WTC11 (cell line): ENCODE measurements at regions not wholly inside any gene's neighbourhood (a gene's known extent, or its start where the extent isn't known, plus 50 kb on each side); places are given as distances from the start of the nearest gene placed in this dataset.

Source experiments
- ATAC-seq: fragments of 200-7000 bp; cut with Tn5 transposase; 2 replicates; pipeline ENCODE4 v1.10.0; 2021; ENCODE audit warnings: mild to moderate bottlenecking, moderate library complexity
- CTCF ChIA-PET: fragments of 300-600 bp; sonication (Branson Sonifier 250); formaldehyde crosslinking; loops from one replicate; lab custom pipeline; 2021; ENCODE audit warnings: antibody characterized with exemption; lab: Charles Lee
- POLR2A ChIA-PET: fragments of 350-600 bp; sonication (Branson Sonifier 250); formaldehyde crosslinking; loops from one replicate; lab custom pipeline; 2021; ENCODE audit warnings: antibody characterized with exemption; lab: Charles Lee
- DNase-seq: peaks from one replicate; pipeline ENCODE4 v3.0.0; 2021; ENCODE audit warnings: low spot score
- H3K27ac Mint-ChIP-seq: 2 replicates; pipeline ENCODE4 v1.8.0; 2021; ENCODE audit warnings: mixed read lengths
- H3K27me3 Mint-ChIP-seq: 2 replicates; pipeline ENCODE4 v1.8.0; 2021; ENCODE audit warnings: low read depth, mild to moderate bottlenecking, moderate library complexity, mixed read lengths
- H3K36me3 Mint-ChIP-seq: 2 replicates; pipeline ENCODE4 v1.8.0; 2021; ENCODE audit warnings: mixed read lengths
- H3K4me1 Mint-ChIP-seq: 2 replicates; pipeline ENCODE4 v1.8.0; 2022; ENCODE audit warnings: mixed read lengths
- H3K4me3 Mint-ChIP-seq: 2 replicates; pipeline ENCODE4 v1.8.0; 2021; ENCODE audit warnings: mild to moderate bottlenecking, moderate library complexity, mixed read lengths
- H3K9me3 Mint-ChIP-seq: 2 replicates; pipeline ENCODE4 v1.8.0; 2021; ENCODE audit warnings: mixed read lengths
- CBFB ChIP-seq: sonication (generic); formaldehyde crosslinking; IDR thresholded peaks from 2 replicates; pipeline ENCODE4 v1.8.1; 2022; ENCODE audit warnings: mild to moderate bottlenecking, low read depth, missing genetic modification reagents
- CREM ChIP-seq: sonication (generic); formaldehyde crosslinking; IDR thresholded peaks from 2 replicates; pipeline ENCODE4 v1.8.1; 2022; ENCODE audit warnings: mild to moderate bottlenecking, missing genetic modification reagents, moderate library complexity
- FOXJ3 ChIP-seq: sonication (generic); formaldehyde crosslinking; IDR thresholded peaks from 2 replicates; pipeline ENCODE4 v1.9.0; 2021; ENCODE audit warnings: missing genetic modification reagents, mild to moderate bottlenecking, borderline replicate concordance
- HMGA2 ChIP-seq: fragments of 250-450 bp; sonication (Bioruptor Pico); IDR thresholded peaks from 2 replicates; pipeline ENCODE4 v1.4.0; 2021; ENCODE audit warnings: mild to moderate bottlenecking, moderate library complexity
- JUN ChIP-seq: sonication (generic); formaldehyde crosslinking; IDR thresholded peaks from 2 replicates; pipeline ENCODE4 v1.8.0; 2023; ENCODE audit warnings: mild to moderate bottlenecking, missing genetic modification reagents
- NR1H2 ChIP-seq: sonication (generic); formaldehyde crosslinking; IDR thresholded peaks from 2 replicates; pipeline ENCODE4 v1.9.0; 2021; ENCODE audit warnings: mild to moderate bottlenecking, moderate library complexity, missing genetic modification reagents
- RELA ChIP-seq: sonication (generic); formaldehyde crosslinking; IDR thresholded peaks from 2 replicates; pipeline ENCODE4 v1.8.1; 2022; ENCODE audit warnings: missing genetic modification reagents, mild to moderate bottlenecking, borderline replicate concordance
- ZBTB21 ChIP-seq: sonication (generic); formaldehyde crosslinking; IDR thresholded peaks from 2 replicates; pipeline ENCODE4 v1.8.1; 2023; ENCODE audit warnings: mild to moderate bottlenecking, missing genetic modification reagents, borderline replicate concordance
- ZNF121 ChIP-seq: sonication (generic); formaldehyde crosslinking; IDR thresholded peaks from 2 replicates; pipeline ENCODE4 v1.8.0; 2023; ENCODE audit warnings: missing genetic modification reagents
- ZNF416 ChIP-seq: fragments of 250-450 bp; sonication (Bioruptor Pico); IDR thresholded peaks from 2 replicates; pipeline ENCODE4 v1.9.0; 2021; ENCODE audit warnings: mild to moderate bottlenecking, inconsistent platforms
- TF ChIP-seq, protein P1 (sequence below): sonication (generic); formaldehyde crosslinking; IDR thresholded peaks from 2 replicates; pipeline ENCODE4 v1.8.0; 2023; ENCODE audit warnings: missing genetic modification reagents, mild to moderate bottlenecking, borderline replicate concordance
- TF ChIP-seq, protein P2 (sequence below): sonication (generic); formaldehyde crosslinking; conservative IDR thresholded peaks from 2 replicates; pipeline ENCODE4 v1.8.1; 2022; ENCODE audit warnings: mild to moderate bottlenecking, missing genetic modification reagents
- TF ChIP-seq, protein P3 (sequence below): sonication (generic); formaldehyde crosslinking; IDR thresholded peaks from 2 replicates; pipeline ENCODE4 v1.8.0; 2023; ENCODE audit warnings: mild to moderate bottlenecking, missing genetic modification reagents
- TF ChIP-seq, protein P4 (sequence below): sonication (generic); formaldehyde crosslinking; IDR thresholded peaks from 2 replicates; pipeline ENCODE4 v1.8.1; 2023; ENCODE audit warnings: mild to moderate bottlenecking, missing genetic modification reagents
- TF ChIP-seq, protein P5 (sequence below): sonication (generic); formaldehyde crosslinking; IDR thresholded peaks from 2 replicates; pipeline ENCODE4 v1.8.0; 2022; ENCODE audit warnings: missing genetic modification reagents
- TF ChIP-seq, protein P6 (sequence below): sonication (generic); formaldehyde crosslinking; IDR thresholded peaks from 2 replicates; pipeline ENCODE4 v1.8.1; 2023; ENCODE audit warnings: mild to moderate bottlenecking, missing genetic modification reagents, moderate library complexity
- TF ChIP-seq, protein P7 (sequence below): sonication (generic); formaldehyde crosslinking; conservative IDR thresholded peaks from 2 replicates; pipeline ENCODE4 v1.8.1; 2023; ENCODE audit warnings: mild to moderate bottlenecking, low read depth, missing genetic modification reagents, moderate library complexity

DNA sequence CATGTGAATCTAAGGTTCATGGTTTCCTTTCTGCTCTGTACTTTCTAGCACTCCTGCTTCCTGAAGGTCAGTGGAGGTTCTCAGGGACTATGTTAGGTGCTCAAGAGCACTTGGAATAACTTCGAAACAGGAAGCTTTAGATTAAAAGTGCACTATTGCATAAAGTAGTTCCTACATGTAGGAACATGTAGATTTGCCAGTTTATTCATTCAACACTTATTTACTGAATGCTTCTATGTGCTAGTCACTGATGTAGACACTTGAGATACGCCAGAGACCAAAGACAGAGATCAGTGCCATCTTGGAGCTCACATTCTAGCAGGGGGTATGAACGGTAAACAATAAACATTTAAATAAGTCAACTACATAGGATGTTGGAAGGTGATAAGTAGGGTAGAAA lies 87.7 kb downstream of the DHRS2 start:
- no peak for DNase-seq
- H3K36me3 Mint-ChIP-seq: no peaks in the 10 kb centered on the region
- H3K4me1 Mint-ChIP-seq: no peaks in the 10 kb centered on the region
- H3K27ac Mint-ChIP-seq: no peak overlapping the region
- peaks cover 4% of the 10 kb centered on the region; the same call in 1 of the 2 replicates for H3K9me3 Mint-ChIP-seq
- CTCF ChIA-PET: interaction anchor here (1.7 kb wide), 1 partner anchor 187 kb away, joined by 6 read pairs; no protein-coding TSS in a partner anchor
- TF ChIP-seq, protein P1, sequence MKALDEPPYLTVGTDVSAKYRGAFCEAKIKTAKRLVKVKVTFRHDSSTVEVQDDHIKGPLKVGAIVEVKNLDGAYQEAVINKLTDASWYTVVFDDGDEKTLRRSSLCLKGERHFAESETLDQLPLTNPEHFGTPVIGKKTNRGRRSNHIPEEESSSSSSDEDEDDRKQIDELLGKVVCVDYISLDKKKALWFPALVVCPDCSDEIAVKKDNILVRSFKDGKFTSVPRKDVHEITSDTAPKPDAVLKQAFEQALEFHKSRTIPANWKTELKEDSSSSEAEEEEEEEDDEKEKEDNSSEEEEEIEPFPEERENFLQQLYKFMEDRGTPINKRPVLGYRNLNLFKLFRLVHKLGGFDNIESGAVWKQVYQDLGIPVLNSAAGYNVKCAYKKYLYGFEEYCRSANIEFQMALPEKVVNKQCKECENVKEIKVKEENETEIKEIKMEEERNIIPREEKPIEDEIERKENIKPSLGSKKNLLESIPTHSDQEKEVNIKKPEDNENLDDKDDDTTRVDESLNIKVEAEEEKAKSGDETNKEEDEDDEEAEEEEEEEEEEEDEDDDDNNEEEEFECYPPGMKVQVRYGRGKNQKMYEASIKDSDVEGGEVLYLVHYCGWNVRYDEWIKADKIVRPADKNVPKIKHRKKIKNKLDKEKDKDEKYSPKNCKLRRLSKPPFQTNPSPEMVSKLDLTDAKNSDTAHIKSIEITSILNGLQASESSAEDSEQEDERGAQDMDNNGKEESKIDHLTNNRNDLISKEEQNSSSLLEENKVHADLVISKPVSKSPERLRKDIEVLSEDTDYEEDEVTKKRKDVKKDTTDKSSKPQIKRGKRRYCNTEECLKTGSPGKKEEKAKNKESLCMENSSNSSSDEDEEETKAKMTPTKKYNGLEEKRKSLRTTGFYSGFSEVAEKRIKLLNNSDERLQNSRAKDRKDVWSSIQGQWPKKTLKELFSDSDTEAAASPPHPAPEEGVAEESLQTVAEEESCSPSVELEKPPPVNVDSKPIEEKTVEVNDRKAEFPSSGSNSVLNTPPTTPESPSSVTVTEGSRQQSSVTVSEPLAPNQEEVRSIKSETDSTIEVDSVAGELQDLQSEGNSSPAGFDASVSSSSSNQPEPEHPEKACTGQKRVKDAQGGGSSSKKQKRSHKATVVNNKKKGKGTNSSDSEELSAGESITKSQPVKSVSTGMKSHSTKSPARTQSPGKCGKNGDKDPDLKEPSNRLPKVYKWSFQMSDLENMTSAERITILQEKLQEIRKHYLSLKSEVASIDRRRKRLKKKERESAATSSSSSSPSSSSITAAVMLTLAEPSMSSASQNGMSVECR: no peak
- TF ChIP-seq, protein P2, sequence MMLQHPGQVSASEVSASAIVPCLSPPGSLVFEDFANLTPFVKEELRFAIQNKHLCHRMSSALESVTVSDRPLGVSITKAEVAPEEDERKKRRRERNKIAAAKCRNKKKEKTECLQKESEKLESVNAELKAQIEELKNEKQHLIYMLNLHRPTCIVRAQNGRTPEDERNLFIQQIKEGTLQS (CRISPR knock-in tag): no peak
- TF ChIP-seq ZNF416: no peak
- TF ChIP-seq HMGA2 (CRISPR knock-in tag): no peak
- TF ChIP-seq ZBTB21: no peak
- TF ChIP-seq, protein P3, sequence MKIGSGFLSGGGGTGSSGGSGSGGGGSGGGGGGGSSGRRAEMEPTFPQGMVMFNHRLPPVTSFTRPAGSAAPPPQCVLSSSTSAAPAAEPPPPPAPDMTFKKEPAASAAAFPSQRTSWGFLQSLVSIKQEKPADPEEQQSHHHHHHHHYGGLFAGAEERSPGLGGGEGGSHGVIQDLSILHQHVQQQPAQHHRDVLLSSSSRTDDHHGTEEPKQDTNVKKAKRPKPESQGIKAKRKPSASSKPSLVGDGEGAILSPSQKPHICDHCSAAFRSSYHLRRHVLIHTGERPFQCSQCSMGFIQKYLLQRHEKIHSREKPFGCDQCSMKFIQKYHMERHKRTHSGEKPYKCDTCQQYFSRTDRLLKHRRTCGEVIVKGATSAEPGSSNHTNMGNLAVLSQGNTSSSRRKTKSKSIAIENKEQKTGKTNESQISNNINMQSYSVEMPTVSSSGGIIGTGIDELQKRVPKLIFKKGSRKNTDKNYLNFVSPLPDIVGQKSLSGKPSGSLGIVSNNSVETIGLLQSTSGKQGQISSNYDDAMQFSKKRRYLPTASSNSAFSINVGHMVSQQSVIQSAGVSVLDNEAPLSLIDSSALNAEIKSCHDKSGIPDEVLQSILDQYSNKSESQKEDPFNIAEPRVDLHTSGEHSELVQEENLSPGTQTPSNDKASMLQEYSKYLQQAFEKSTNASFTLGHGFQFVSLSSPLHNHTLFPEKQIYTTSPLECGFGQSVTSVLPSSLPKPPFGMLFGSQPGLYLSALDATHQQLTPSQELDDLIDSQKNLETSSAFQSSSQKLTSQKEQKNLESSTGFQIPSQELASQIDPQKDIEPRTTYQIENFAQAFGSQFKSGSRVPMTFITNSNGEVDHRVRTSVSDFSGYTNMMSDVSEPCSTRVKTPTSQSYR (CRISPR knock-in tag): no peak
- TF ChIP-seq FOXJ3 (CRISPR knock-in tag): no peak
- TF ChIP-seq ZNF121 (CRISPR knock-in tag): no peak
- TF ChIP-seq, protein P4, sequence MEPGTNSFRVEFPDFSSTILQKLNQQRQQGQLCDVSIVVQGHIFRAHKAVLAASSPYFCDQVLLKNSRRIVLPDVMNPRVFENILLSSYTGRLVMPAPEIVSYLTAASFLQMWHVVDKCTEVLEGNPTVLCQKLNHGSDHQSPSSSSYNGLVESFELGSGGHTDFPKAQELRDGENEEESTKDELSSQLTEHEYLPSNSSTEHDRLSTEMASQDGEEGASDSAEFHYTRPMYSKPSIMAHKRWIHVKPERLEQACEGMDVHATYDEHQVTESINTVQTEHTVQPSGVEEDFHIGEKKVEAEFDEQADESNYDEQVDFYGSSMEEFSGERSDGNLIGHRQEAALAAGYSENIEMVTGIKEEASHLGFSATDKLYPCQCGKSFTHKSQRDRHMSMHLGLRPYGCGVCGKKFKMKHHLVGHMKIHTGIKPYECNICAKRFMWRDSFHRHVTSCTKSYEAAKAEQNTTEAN: no peak
- POLR2A ChIA-PET: no interaction called here
- no peak overlapping the region for H3K4me3 Mint-ChIP-seq
- no peaks in the 10 kb centered on the region for H3K27me3 Mint-ChIP-seq
- ATAC-seq: no peak

DNA sequence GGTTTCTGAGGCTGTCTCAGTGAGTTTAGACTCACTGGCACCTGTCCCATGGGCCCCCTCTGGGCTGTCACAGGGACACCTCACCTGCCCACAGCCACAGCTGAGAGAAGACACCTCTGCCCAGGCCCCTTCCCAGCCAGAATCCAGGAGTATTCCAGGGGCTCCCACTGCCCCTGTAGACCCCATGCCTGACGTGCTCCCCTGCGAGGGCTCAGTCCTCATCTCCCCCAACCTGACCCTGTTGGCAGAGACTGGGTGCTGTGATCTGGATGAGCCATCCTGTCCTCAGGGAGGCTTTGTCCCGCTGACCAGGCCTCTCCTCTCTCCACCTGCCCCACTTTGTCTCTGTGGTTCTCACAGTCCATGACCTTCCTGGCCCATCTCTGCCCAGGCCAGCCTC lies 89.4 kb downstream of the DHRS2 start:
- H3K9me3 Mint-ChIP-seq: peaks cover 4% of the 10 kb centered on the region; the same call in 1 of the 2 replicates
- ChIA-PET CTCF (interaction anchor here (1.7 to 3.3 kb wide), 2 partner anchors 92 to 185 kb away, joined by 6 to 65 read pairs; no protein-coding TSS in a partner anchor), POLR2A (no interaction called here)
- no peaks in the 10 kb centered on the region for H3K27me3 Mint-ChIP-seq
- H3K4me1 Mint-ChIP-seq: no peaks in the 10 kb centered on the region
- no peak overlapping the region for H3K27ac Mint-ChIP-seq
- H3K36me3 Mint-ChIP-seq: no peaks in the 10 kb centered on the region
- no peak for DNase-seq
- no peak for ATAC-seq
- no peak overlapping the region for H3K4me3 Mint-ChIP-seq
- TF ChIP-seq CREM (no peak), JUN (no peak), NR1H2 (CRISPR knock-in tag) (no peak), CBFB (no peak), RELA (CRISPR knock-in tag) (no peak)
- TF ChIP-seq, protein P5, sequence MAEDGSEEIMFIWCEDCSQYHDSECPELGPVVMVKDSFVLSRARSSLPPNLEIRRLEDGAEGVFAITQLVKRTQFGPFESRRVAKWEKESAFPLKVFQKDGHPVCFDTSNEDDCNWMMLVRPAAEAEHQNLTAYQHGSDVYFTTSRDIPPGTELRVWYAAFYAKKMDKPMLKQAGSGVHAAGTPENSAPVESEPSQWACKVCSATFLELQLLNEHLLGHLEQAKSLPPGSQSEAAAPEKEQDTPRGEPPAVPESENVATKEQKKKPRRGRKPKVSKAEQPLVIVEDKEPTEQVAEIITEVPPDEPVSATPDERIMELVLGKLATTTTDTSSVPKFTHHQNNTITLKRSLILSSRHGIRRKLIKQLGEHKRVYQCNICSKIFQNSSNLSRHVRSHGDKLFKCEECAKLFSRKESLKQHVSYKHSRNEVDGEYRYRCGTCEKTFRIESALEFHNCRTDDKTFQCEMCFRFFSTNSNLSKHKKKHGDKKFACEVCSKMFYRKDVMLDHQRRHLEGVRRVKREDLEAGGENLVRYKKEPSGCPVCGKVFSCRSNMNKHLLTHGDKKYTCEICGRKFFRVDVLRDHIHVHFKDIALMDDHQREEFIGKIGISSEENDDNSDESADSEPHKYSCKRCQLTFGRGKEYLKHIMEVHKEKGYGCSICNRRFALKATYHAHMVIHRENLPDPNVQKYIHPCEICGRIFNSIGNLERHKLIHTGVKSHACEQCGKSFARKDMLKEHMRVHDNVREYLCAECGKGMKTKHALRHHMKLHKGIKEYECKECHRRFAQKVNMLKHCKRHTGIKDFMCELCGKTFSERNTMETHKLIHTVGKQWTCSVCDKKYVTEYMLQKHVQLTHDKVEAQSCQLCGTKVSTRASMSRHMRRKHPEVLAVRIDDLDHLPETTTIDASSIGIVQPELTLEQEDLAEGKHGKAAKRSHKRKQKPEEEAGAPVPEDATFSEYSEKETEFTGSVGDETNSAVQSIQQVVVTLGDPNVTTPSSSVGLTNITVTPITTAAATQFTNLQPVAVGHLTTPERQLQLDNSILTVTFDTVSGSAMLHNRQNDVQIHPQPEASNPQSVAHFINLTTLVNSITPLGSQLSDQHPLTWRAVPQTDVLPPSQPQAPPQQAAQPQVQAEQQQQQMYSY (CRISPR knock-in tag): no peak
- TF ChIP-seq, protein P6, sequence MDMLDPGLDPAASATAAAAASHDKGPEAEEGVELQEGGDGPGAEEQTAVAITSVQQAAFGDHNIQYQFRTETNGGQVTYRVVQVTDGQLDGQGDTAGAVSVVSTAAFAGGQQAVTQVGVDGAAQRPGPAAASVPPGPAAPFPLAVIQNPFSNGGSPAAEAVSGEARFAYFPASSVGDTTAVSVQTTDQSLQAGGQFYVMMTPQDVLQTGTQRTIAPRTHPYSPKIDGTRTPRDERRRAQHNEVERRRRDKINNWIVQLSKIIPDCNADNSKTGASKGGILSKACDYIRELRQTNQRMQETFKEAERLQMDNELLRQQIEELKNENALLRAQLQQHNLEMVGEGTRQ: no peak
- TF ChIP-seq, protein P7, sequence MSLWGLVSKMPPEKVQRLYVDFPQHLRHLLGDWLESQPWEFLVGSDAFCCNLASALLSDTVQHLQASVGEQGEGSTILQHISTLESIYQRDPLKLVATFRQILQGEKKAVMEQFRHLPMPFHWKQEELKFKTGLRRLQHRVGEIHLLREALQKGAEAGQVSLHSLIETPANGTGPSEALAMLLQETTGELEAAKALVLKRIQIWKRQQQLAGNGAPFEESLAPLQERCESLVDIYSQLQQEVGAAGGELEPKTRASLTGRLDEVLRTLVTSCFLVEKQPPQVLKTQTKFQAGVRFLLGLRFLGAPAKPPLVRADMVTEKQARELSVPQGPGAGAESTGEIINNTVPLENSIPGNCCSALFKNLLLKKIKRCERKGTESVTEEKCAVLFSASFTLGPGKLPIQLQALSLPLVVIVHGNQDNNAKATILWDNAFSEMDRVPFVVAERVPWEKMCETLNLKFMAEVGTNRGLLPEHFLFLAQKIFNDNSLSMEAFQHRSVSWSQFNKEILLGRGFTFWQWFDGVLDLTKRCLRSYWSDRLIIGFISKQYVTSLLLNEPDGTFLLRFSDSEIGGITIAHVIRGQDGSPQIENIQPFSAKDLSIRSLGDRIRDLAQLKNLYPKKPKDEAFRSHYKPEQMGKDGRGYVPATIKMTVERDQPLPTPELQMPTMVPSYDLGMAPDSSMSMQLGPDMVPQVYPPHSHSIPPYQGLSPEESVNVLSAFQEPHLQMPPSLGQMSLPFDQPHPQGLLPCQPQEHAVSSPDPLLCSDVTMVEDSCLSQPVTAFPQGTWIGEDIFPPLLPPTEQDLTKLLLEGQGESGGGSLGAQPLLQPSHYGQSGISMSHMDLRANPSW (CRISPR knock-in tag): no peak
